ENCODE measurements at regions not wholly inside any gene's neighbourhood (a gene's known extent, or its start where the extent isn't known, plus 50 kb on each side); places are given as distances from the start of the nearest gene placed in this dataset.

DNA sequence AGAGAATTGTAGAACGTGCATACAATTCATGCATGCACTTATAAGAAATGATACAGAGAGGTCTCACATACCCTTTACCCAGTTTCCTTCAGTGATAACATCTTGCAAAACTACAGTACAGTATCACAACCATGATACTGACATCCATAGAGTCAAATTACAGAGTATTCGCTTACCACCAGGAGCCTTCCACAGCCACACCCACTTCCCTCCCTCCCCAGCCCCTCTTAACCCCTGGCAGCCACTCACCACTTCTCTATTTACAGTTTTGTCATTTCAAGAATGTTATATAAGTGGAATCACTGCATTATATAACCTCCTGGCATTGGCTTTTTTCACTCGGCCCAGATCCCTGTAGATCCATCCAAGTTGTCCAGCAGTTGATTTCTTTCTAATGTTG, 143.8 kb downstream of the ZNF248 start:
- H3K27me3 Mint-ChIP-seq: no peaks in the 10 kb centered on the region
- no peaks in the 10 kb centered on the region for H3K4me1 ChIP-seq (ENCODE audit: control insufficient read depth in 1 of 2, extremely low read depth in 1 of 2, insufficient read depth in 2 of 2, low read length in 2 of 2)
- no peak overlapping the region for H3K4me3 Mint-ChIP-seq
- POLR2A ChIA-PET: no interaction called here
- H3K9me3 ChIP-seq: no peaks in the 10 kb centered on the region
- peaks cover 0 to 11% of the 10 kb centered on the region in 2 experiments for H3K27me3 ChIP-seq (replicated peaks in 1 of 2; ENCODE audit: control insufficient read depth in 2 of 2, extremely low read depth in 1 of 2, insufficient read depth in 2 of 2, low read length in 1 of 2)
- peaks cover 12 to 15% (median 13%) of the 10 kb centered on the region in 3 donors for H3K9me3 Mint-ChIP-seq
- no peaks in the 10 kb centered on the region for H3K36me3 Mint-ChIP-seq
- H3K4me1 Mint-ChIP-seq: no peaks in the 10 kb centered on the region
- CTCF ChIA-PET: no interaction called here
- no peak overlapping the region for H3K4me3 ChIP-seq (ENCODE audit: control insufficient read depth in 1 of 2, extremely low read depth in 1 of 2, low read length in 1 of 2)
- H3K36me3 ChIP-seq (ENCODE audit: control insufficient read depth in 2 of 2, extremely low read depth in 1 of 2, insufficient read depth in 1 of 2, low read length in 1 of 2): no peaks in the 10 kb centered on the region
- no CpG with 5 or more reads among the region's 3 CpGs for WGBS (ENCODE audit: insufficient coverage)
- no peak for ATAC-seq (replicated peaks in 1 of 4)
- no peak overlapping the region for H3K27ac Mint-ChIP-seq
- DNase-seq: no peak
- H3K27ac ChIP-seq (ENCODE audit: low read length): no peak overlapping the region

- ChIA-PET POLR2A (no interaction called here), CTCF (no interaction called here)
- Histone ChIP-seq H3K27ac (ENCODE audit: low read length) (no peak overlapping the region), H3K27me3 (replicated peaks in 1 of 2; ENCODE audit: control insufficient read depth in 2 of 2, extremely low read depth in 1 of 2, insufficient read depth in 2 of 2, low read length in 1 of 2) (peaks cover 0 to 11% of the 10 kb centered on the region in 2 experiments), H3K9me3 (no peaks in the 10 kb centered on the region), H3K36me3 (ENCODE audit: control insufficient read depth in 2 of 2, extremely low read depth in 1 of 2, insufficient read depth in 1 of 2, low read length in 1 of 2) (no peaks in the 10 kb centered on the region), H3K4me1 (ENCODE audit: control insufficient read depth in 1 of 2, extremely low read depth in 1 of 2, insufficient read depth in 2 of 2, low read length in 2 of 2) (no peaks in the 10 kb centered on the region), H3K4me3 (ENCODE audit: control insufficient read depth in 1 of 2, extremely low read depth in 1 of 2, low read length in 1 of 2) (no peak overlapping the region)
- no peak for DNase-seq
- Mint-ChIP-seq H3K9me3 (peaks cover 7 to 14% (median 9%) of the 10 kb centered on the region in 3 donors), H3K4me3 (no peak overlapping the region), H3K36me3 (no peaks in the 10 kb centered on the region), H3K27ac (no peak overlapping the region), H3K27me3 (no peaks in the 10 kb centered on the region), H3K4me1 (no peaks in the 10 kb centered on the region)
- 60% methylated on average over 1 of the region's 3 CpGs for WGBS (ENCODE audit: insufficient coverage)
- ATAC-seq (replicated peaks in 1 of 4): no peak
Observed at GRCh38 chr10:37713132-37713501, 144.3 kb downstream of the ZNF248 start.

DNA sequence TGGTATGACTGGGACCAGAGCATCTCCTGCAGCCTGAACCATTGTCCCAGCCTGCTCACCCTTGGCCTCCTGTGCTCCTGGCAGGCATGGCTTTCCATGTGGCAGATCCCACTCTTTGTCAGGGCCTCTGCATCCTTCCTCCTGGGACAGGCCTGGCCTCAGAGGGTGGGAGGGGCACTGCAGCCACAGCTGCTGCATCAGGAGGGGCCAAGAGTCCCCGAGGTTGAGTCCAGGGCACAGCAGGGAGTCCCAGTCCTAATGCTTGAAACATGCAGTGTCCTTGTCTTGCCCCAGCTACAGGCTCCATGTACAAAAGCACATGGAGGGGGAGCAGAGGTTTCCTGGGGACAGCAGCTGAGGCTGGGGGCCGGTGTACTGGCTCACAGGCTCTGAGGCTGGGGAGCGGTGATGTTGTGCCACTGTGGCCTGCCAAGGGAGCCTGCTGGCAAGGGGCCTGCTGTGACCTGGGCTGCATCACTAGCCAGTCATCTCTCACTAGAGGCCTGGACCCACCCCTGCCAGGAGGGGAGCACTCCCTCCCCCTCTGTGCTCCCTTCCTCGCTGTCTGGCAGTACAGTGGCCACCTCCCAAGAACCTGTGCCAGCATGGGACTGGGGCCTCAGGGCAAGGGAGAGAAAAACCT, 144.8 kb downstream of the ZNF248 start:
- 83% methylated on average over 3 of the region's 4 CpGs for WGBS (ENCODE audit: insufficient coverage)
- Histone ChIP-seq H3K4me3 (ENCODE audit: control insufficient read depth in 1 of 2, extremely low read depth in 1 of 2, low read length in 1 of 2) (no peak overlapping the region), H3K4me1 (ENCODE audit: control insufficient read depth in 1 of 2, extremely low read depth in 1 of 2, insufficient read depth in 2 of 2, low read length in 2 of 2) (no peaks in the 10 kb centered on the region), H3K27ac (ENCODE audit: low read length) (no peak overlapping the region), H3K9me3 (no peaks in the 10 kb centered on the region), H3K27me3 (replicated peaks in 1 of 2; ENCODE audit: control insufficient read depth in 2 of 2, extremely low read depth in 1 of 2, insufficient read depth in 2 of 2, low read length in 1 of 2) (peaks cover 0 to 11% of the 10 kb centered on the region in 2 experiments), H3K36me3 (ENCODE audit: control insufficient read depth in 2 of 2, extremely low read depth in 1 of 2, insufficient read depth in 1 of 2, low read length in 1 of 2) (no peaks in the 10 kb centered on the region)
- no peaks in the 10 kb centered on the region for H3K27me3 Mint-ChIP-seq
- CTCF ChIA-PET: no interaction called here
- POLR2A ChIA-PET: interaction anchor here in 1 of 2 donors (0.5 kb wide), 1 partner anchor 13 kb away, joined by 3 read pairs; no protein-coding TSS in a partner anchor
- H3K27ac Mint-ChIP-seq: no peak overlapping the region
- no peak for DNase-seq
- no peak for ATAC-seq (replicated peaks in 1 of 4)
- peaks cover 2 to 12% (median 4%) of the 10 kb centered on the region in 3 donors for H3K9me3 Mint-ChIP-seq
- H3K36me3 Mint-ChIP-seq: no peaks in the 10 kb centered on the region
- no peaks in the 10 kb centered on the region for H3K4me1 Mint-ChIP-seq
- no peak overlapping the region for H3K4me3 Mint-ChIP-seq

DNA sequence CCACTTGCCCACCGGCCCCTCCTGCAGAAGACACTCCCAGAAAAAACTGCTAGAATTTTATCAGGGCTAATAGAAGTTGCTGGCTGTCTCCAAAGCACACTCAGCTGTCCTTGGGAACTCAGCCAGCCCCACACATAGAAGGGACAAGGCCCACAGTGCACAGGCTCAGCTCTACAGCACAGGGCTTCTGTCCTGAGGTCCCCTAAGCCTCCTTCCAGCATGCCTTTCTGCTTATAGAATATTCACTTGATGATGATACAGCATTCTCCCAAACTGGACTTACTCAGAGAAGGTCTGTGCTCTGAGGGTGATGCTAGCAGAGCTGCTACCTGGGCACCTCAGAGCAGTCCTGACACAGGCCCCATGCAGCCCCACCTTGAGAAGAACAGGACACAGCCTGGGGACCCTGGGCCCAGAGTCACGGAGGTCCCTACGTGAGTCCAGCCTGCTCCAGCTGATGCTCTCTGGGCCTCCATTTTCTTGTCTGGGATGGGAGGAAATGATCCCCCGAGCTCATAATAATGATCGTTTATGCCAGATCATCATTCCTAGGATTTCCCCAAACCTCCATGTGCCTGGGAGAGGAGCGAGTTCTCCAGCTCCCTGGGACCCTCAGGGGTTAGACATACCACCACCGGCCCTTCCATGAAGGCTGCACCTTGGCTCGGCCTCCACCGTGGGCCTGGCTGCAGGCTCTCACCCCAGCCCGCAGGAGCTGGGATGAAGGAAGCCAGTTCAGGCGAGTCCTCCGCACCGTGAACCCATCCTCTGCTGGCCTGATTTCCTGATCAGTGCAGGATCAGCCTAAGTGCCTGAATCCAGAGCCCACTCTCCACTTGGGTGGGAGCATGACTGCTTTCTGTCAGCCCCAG, 145.6 kb downstream of the ZNF248 start:
- ChIA-PET POLR2A (interaction anchor here in 1 of 2 donors (0.5 kb wide), 1 partner anchor 14 kb away, joined by 3 read pairs; no protein-coding TSS in a partner anchor), CTCF (no interaction called here)
- peaks cover 0 to 11% of the 10 kb centered on the region in 2 experiments for H3K27me3 ChIP-seq (replicated peaks in 1 of 2; ENCODE audit: control insufficient read depth in 2 of 2, extremely low read depth in 1 of 2, insufficient read depth in 2 of 2, low read length in 1 of 2)
- no peak for ATAC-seq (replicated peaks in 1 of 4)
- H3K36me3 ChIP-seq (ENCODE audit: control insufficient read depth in 2 of 2, extremely low read depth in 1 of 2, insufficient read depth in 1 of 2, low read length in 1 of 2): no peaks in the 10 kb centered on the region
- H3K4me1 ChIP-seq (ENCODE audit: control insufficient read depth in 1 of 2, extremely low read depth in 1 of 2, insufficient read depth in 2 of 2, low read length in 2 of 2): no peaks in the 10 kb centered on the region
- DNase-seq: no peak
- no peak overlapping the region for H3K4me3 ChIP-seq (ENCODE audit: control insufficient read depth in 1 of 2, extremely low read depth in 1 of 2, low read length in 1 of 2)
- Mint-ChIP-seq H3K36me3 (no peaks in the 10 kb centered on the region), H3K9me3 (peaks cover 0 to 9% (median 0%) of the 10 kb centered on the region in 3 donors), H3K4me3 (no peak overlapping the region), H3K27me3 (no peaks in the 10 kb centered on the region), H3K27ac (no peak overlapping the region), H3K4me1 (no peaks in the 10 kb centered on the region)
- H3K27ac ChIP-seq (ENCODE audit: low read length): no peak overlapping the region
- WGBS (ENCODE audit: insufficient coverage): 81% methylated on average over 11 of the region's 13 CpGs
- H3K9me3 ChIP-seq: no peaks in the 10 kb centered on the region

- ATAC-seq (replicated peaks in 1 of 4): no peak
- peaks cover 0 to 11% of the 10 kb centered on the region in 2 experiments for H3K27me3 ChIP-seq (replicated peaks in 1 of 2; ENCODE audit: control insufficient read depth in 2 of 2, extremely low read depth in 1 of 2, insufficient read depth in 2 of 2, low read length in 1 of 2)
- no peaks in the 10 kb centered on the region for H3K4me1 Mint-ChIP-seq
- POLR2A ChIA-PET: no interaction called here
- no peak for DNase-seq
- H3K36me3 Mint-ChIP-seq: no peaks in the 10 kb centered on the region
- 91% methylated on average over 7 of the region's 7 CpGs for WGBS (ENCODE audit: insufficient coverage)
- no peak overlapping the region for H3K4me3 ChIP-seq (ENCODE audit: control insufficient read depth in 1 of 2, extremely low read depth in 1 of 2, low read length in 1 of 2)
- no peak overlapping the region for H3K4me3 Mint-ChIP-seq
- no peaks in the 10 kb centered on the region for H3K4me1 ChIP-seq (ENCODE audit: control insufficient read depth in 1 of 2, extremely low read depth in 1 of 2, insufficient read depth in 2 of 2, low read length in 2 of 2)
- CTCF ChIA-PET: no interaction called here
- H3K27ac ChIP-seq (ENCODE audit: low read length): no peak overlapping the region
- no peaks in the 10 kb centered on the region for H3K36me3 ChIP-seq (ENCODE audit: control insufficient read depth in 2 of 2, extremely low read depth in 1 of 2, insufficient read depth in 1 of 2, low read length in 1 of 2)
- H3K27ac Mint-ChIP-seq: no peak overlapping the region
- H3K9me3 ChIP-seq: no peaks in the 10 kb centered on the region
- H3K27me3 Mint-ChIP-seq: no peaks in the 10 kb centered on the region
- H3K9me3 Mint-ChIP-seq: peaks cover 0 to 4% (median 0%) of the 10 kb centered on the region in 3 donors
Observed at GRCh38 chr10:37710831-37711616, 146.4 kb downstream of the ZNF248 start.

DNA sequence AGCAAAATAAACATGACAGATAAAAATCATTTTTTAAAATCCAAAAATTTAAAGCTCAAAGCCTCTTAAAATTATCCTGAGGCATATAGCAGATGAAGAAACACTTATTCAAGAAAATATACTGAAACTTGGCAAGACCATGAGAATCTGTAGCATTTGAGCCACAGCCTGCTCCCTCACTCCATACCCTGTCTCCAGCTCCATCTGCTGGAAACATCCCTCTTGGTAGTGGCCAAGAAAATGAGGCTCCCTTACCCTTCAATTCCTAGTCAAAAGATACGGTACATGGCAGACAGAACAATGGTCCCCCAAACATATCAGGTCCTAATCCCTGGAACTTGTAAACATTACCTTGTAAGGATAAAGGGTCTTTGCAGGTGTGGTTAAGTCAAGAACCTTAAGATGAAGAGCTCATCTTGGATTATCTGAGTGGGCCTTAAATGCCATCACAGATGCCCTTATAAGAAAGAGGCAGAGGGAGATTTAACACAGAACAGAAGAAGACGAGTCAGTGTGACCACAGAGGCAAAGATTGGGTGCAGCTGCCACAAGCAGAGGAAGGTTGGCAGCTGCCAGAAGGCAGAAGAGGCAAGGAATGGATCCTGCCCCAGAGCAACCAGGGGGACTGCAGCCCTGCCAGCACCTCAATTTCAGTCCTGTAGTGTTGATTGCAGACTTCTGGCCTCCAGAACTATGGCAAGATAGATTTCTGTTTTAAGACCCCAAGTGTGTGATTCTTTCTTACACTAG, 149.4 kb downstream of the ZNF248 start:
- H3K4me1 Mint-ChIP-seq: no peaks in the 10 kb centered on the region
- H3K4me3 ChIP-seq (ENCODE audit: control insufficient read depth in 1 of 2, extremely low read depth in 1 of 2, low read length in 1 of 2): no peak overlapping the region
- no peak for DNase-seq
- H3K36me3 Mint-ChIP-seq: no peaks in the 10 kb centered on the region
- peaks cover 0 to 16% of the 10 kb centered on the region in 2 experiments for H3K27me3 ChIP-seq (replicated peaks in 1 of 2; ENCODE audit: control insufficient read depth in 2 of 2, extremely low read depth in 1 of 2, insufficient read depth in 2 of 2, low read length in 1 of 2)
- H3K27ac Mint-ChIP-seq: no peak overlapping the region
- H3K9me3 ChIP-seq: no peaks in the 10 kb centered on the region
- H3K27ac ChIP-seq (ENCODE audit: low read length): no peak overlapping the region
- ATAC-seq (replicated peaks in 1 of 4): no peak
- no peak overlapping the region for H3K4me3 Mint-ChIP-seq
- no peaks in the 10 kb centered on the region for H3K27me3 Mint-ChIP-seq
- WGBS (ENCODE audit: insufficient coverage): 30% methylated on average over 1 of the region's 2 CpGs
- H3K36me3 ChIP-seq (ENCODE audit: control insufficient read depth in 2 of 2, extremely low read depth in 1 of 2, insufficient read depth in 1 of 2, low read length in 1 of 2): no peaks in the 10 kb centered on the region
- ChIA-PET CTCF (no interaction called here), POLR2A (interaction anchor here in 1 of 2 donors (0.5 kb wide), 1 partner anchor 255 kb away, joined by 3 read pairs; no protein-coding TSS in a partner anchor)
- H3K9me3 Mint-ChIP-seq: peaks cover 0 to 4% (median 0%) of the 10 kb centered on the region in 3 donors
- H3K4me1 ChIP-seq (ENCODE audit: control insufficient read depth in 1 of 2, extremely low read depth in 1 of 2, insufficient read depth in 2 of 2, low read length in 2 of 2): no peaks in the 10 kb centered on the region
